Erythroblast (primary cell): ENCODE measurements at regions not wholly inside any gene's neighbourhood (a gene's known extent, or its start where the extent isn't known, plus 50 kb on each side); places are given as distances from the start of the nearest gene placed in this dataset.
A peak's percentile ranks its signal among the peaks of the same experiment; 100 is the strongest.

Source experiments
- DNase-seq, 2 experiments: peaks; one replicate each; lab custom pipeline; 2025; lab: John Stamatoyannopoulos, UW
- GATA1 ChIP-seq: IDR thresholded peaks from 2 replicates; pipeline ENCODE4 v1.6.1; 2011; ENCODE audit warnings: low read depth, mild to moderate bottlenecking, control low read depth, low read length, moderate library complexity
- POLR2A ChIP-seq: IDR thresholded peaks from 2 replicates; pipeline ENCODE4 v1.6.1; 2011; ENCODE audit warnings: mild to moderate bottlenecking, low read length

GRCh38 chr2:41698678-41699422, 349.0 kb upstream of the PKDCC start:
- TF ChIP-seq GATA1: no peak
- no peak for TF ChIP-seq POLR2A
- DNase-seq: peak; percentile 4 to 20

GRCh38 chr2:41701231-41701630, 346.6 kb upstream of the PKDCC start:
- DNase-seq: no peak
- TF ChIP-seq POLR2A (no peak), GATA1 (no peak)

DNA sequence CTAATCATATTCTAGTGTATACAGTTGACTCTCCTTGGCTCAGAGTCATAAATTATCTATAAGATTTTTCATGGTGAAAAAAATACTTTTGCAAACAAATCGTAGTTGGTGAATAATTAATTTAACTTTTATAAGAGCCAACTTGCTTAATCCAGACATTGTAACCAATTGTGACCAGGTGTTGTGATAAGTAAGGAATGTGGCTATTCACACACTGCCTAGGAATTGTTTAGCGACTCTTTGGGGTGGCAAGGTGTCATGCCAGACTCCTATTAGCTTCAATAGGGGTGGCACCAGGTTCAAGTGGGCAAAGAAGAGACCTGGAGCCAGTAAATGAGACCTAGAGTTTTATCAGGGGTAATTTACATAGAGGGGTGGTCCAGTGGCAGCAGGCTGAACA, 344.7 kb upstream of the PKDCC start:
- DNase-seq: no peak
- TF ChIP-seq POLR2A (no peak), GATA1 (no peak)

- TF ChIP-seq GATA1 (no peak), POLR2A (no peak)
- DNase-seq: no peak
These were observed 342.2 kb upstream of the PKDCC start for GRCh38 chr2:41705634-41706033.

GRCh38 chr2:41706286-41706685, 341.5 kb upstream of the PKDCC start:
- TF ChIP-seq GATA1 (no peak), POLR2A (no peak)
- DNase-seq: no peak

- TF ChIP-seq GATA1 (no peak), POLR2A (no peak)
- DNase-seq: no peak
These were observed 339.9 kb upstream of the PKDCC start for GRCh38 chr2:41707790-41708451.

- no peak for DNase-seq
- TF ChIP-seq GATA1 (no peak), POLR2A (no peak)
These were observed 337.9 kb upstream of the PKDCC start for GRCh38 chr2:41709702-41710599.

- TF ChIP-seq GATA1: no peak
- no peak for TF ChIP-seq POLR2A
- no peak for DNase-seq
These were observed 336.9 kb upstream of the PKDCC start for GRCh38 chr2:41710944-41711343.

GRCh38 chr2:41711736-41712135, 336.1 kb upstream of the PKDCC start:
- TF ChIP-seq POLR2A: no peak
- no peak for TF ChIP-seq GATA1

GRCh38 chr2:41716497-41716896, 331.3 kb upstream of the PKDCC start:
- DNase-seq: no peak
- TF ChIP-seq GATA1 (no peak), POLR2A (no peak)

More at GRCh38 chr2:41711736-41712135, 336.1 kb upstream of the PKDCC start:
- no peak for DNase-seq

DNA sequence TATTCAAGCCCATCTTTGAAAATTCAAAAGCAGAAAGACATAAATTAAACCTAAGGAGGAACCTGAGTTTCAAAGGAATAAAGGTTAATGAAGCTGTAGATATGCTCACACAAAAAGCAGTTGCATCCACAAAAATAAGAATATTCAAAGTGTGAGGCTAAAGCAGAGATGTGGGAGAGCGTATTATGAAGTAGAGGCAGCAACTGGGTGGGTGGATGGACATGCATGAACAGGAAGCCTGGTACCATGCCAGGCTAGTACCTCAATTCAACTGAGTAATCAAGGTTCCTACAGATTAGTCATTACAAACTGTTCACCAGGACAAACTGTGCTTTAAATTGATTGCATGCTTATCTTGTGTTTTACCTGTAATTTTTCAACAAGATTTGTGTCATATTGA, 330.0 kb upstream of the PKDCC start:
- no peak for DNase-seq
- no peak for TF ChIP-seq GATA1
- no peak for TF ChIP-seq POLR2A

GRCh38 chr2:41718705-41719104, 329.1 kb upstream of the PKDCC start:
- TF ChIP-seq GATA1: no peak
- TF ChIP-seq POLR2A: no peak
- no peak for DNase-seq

DNA sequence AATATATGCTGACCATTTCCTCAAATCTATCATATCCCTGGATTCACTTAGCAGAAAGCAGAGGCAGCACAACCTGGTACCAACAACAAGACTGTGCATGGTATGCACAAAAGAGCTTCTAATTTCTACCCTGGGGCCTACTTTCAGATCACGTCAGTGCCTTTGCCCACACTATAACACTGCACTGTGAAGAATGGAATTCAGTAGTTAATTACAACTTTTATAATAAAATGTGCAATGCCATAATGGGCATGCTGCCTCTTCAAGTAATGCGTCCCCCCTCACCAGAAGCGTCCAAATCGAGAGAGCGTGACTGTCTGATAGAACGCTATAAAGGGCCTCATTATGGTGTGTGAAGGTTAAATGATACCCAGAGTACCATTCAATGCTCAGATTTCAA, 328.1 kb upstream of the PKDCC start:
- no peak for TF ChIP-seq GATA1
- TF ChIP-seq POLR2A: no peak
- DNase-seq: no peak
